NCI-H460 (cell line): ENCODE measurements at regions not wholly inside any gene's neighbourhood (a gene's known extent, or its start where the extent isn't known, plus 50 kb on each side); places are given as distances from the start of the nearest gene placed in this dataset.
"Not testable (repeated sequence)": the region's sequence is repeated elsewhere in the genome, so short reads cannot be mapped to it uniquely, and the experiment has no call there.

ENCODE experiments used
- DNase-seq: peaks from one replicate; pipeline ENCODE4 v3.0.0-alpha.2; 2016; ENCODE audit warnings: low read depth; ENCODE audit errors: extremely low read depth
- small RNA-seq, 2 experiments: library from RNA; depleted of rRNA; stranded (forward); fragments of <200 nt; gene quantifications; one replicate each; pipeline ENCODE3, GENCODE V24; 2014

DNA sequence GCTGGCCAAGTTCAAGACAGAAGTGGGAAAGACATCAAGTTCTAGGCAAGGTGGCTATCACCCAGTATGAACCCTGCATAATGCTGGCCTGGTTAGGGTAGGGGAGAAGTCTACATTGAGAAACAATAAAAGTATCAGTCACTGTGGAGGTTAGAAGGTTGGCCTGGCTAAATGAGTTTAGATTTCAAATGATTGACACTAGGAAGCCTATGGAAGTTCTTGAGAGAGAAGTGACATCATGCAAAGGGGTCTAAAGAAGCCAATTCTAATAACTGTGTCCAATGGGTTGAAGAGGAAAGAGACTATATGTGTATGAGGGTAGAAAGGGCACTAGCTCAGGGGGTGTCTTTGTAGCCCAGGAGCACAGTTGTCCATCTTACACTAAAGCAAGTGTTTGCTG lies 98.5 kb upstream of the MBIP start:
- DNase-seq = no peak

DNA sequence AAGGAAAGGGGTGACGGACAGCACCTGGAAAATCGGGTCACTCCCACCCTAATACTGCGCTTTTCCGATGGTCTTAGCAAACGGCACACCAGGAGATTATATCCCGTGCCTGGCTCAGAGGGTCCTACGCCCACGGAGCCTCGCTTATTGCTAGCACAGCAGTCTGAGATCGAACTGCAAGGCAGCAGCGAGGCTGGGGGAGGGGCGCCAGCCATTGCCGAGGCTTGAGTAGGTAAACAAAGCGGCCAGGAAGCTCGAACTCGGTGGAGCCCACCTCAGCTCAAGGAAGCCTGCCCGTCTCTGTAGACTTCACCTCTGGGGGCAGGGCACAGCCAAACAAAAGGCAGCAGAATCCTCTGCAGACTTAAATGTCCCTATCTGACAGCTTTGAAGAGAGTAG lies 91.5 kb upstream of the MBIP start:
- not testable (repeated sequence) for DNase-seq

DNA sequence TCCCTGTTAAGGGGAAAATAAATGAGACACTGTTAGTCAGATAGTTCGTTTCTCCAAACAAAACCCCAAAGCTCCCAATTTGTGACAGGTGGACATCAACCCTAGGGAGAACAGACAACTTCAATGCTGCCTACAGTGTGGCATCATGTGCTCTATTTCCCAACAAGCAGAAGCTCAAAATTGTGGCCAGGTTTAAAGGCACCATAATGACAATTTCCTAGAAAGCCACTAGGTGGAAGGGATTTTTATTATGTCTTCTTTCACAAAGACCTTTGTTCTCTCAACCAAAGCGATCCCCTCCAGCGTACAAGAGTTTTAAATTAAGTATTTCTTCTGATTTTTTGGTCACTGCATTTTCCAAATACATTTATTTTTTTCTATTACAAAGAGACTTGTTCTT lies 88.0 kb upstream of the MBIP start:
- DNase-seq = no peak

DNA sequence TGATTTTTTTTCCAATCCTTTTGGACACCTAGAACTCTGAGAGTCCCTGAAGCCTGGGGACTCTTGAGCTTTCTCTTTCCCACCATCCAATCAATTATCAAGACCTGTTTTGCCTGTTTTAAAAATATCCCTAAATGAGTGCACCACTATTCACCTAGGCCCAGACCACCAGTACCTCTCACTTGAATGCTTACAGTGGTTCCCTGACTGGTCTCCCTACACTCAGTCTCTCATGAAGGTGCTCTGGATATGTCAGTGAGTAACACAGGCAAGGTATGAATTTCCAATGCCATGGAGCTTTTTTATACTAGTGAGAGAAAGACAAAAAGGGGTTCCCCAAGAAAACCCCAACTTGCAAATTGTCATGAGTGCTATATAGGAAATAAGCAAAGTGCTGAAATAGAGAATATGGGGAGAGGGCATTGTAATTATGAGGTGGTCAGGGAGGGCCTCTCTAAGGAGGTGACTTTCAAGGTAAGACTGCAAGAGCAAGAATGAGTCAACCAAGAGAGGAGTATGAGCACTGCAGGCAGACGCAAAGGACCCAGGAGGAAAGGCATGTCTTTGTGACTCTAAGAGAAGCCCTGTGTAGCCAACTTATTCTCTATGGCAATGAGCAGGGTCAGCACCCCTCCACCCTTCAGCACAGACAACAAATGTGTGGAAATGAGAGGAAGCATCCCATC lies 85.3 kb upstream of the MBIP start:
- DNase-seq = no peak

DNA sequence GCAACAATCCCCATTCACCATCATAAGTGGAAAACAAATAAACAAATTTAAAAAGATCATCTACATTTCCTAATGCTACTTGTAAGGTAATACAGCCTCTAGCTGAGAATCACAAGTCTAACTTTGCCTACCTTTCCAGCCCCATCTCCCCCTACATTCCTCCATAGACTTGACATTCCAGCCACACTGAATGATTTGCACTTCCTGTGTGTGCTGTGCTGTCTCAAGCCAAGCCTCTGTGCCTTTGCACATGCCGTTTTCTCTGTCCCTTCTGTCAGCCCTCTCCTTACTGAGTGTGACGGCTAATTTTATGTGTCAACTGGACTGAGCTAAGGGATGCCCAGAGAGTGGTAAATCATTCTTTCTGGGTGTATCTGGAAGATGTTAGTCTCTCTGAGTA lies 82.4 kb upstream of the MBIP start:
- DNase-seq = no peak

DNA sequence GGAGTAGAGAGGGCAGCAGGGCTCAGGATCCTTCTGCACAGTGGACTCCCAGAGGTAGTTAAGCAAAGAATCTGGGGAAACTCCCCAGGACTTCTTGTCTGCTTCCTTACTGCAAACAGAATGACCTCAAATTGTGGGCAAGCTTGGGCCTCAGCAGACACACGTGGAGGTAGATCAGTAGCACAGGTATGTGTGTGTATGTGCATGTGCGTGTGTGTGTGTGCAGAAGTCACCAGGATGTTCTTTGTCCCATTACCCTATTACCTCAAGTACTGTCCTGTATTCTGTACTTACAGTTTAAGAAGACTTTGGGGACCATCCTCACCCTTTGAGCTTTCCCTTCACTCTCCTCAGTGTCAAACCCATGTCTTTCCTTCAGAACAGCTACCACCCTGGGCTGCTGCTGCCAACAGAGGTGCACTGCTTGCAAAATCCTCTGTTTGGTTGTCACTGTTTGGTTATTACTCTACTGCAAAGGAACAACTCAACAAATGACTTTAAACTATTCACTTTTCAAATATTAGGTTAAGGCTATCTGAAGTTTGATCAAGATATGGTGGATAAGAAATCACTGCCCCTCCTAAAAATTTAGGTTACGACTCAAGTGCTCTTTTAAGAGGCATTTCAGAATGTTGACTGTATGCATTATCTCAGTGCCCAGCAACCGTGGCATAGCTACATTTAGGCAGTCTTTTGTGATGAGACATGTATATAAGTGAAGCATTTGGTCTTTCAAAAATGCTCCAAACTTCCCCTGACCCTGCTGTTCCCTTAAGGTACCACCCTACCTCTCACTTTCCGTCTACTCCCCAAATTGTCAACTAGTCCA lies 78.2 kb upstream of the MBIP start:
- no peak for DNase-seq

DNA sequence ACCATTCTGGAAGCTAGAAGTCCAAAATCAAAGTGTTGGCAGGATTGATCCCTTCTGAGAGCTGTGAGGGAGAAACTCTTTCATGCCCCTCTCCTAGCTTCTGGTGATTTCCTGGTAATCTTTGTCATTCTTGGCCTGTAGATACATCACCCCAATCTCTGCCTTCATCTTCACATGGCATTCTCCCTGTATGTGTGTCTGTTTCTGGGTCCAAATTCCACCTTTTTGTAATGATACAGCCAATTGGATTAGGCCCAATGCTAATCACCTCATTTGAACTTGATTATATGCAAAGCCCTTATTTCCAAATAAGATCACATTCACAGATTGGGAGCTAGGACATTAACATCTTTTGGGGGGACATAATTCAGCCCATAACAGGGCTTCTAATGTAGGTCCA lies 76.9 kb upstream of the MBIP start:
- DNase-seq = no peak

DNA sequence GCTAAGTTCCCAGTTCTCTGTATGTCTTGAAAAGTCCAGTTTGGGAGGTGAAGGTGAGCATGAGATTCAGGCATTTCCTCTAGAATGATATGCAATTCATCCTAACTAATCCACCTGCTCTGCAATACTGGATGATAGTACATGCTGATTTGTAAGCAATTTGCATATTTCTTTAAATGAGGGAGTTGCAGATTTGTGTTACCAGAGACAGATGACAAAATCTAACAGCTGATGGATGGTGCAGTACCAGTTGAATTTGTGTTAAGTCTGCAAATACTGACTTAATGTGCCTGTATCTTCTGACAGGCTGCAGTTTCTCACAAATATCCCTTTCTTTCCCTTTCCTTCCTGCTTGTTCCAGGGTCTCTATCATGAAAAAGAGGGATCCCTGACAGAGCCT lies 76.4 kb upstream of the MBIP start:
- DNase-seq = no peak

DNA sequence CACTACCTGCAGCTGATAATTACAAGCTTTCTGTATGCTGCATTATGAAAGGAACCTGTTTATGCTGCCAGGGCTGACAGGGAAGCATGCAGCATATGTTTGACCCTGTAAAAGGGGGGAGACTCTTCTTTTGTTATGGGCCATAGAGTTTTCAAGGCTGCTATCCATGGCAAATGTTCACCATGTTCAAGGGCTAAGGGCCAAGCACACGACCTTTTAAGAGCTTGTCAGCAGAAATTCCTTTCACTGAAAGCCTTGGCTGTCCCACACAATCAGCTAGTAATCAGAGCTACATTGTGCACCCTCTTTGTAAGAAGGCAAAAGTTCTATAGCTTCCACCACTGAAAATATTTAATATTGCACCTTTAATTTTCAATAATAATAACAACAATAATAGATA lies 74.2 kb upstream of the MBIP start:
- DNase-seq = no peak

DNA sequence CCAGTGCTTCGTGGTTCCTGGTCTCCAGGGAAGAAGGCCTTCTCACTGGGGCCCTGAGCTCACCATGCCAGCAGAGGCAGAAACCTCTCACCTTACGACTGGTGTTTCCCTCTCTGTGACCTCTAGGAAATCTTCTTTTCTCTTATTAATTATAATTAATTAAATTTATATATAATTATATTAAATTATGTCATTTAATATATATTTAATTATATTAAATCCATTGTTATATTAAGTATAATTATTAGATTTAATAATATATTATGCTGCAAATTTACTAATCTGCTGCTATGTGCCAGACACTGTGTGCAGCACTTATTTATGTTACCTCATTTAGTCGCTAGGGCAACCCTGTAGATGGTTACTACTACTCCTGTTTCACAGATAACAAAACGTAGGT lies 70.3 kb upstream of the MBIP start:
- DNase-seq = no peak

DNA sequence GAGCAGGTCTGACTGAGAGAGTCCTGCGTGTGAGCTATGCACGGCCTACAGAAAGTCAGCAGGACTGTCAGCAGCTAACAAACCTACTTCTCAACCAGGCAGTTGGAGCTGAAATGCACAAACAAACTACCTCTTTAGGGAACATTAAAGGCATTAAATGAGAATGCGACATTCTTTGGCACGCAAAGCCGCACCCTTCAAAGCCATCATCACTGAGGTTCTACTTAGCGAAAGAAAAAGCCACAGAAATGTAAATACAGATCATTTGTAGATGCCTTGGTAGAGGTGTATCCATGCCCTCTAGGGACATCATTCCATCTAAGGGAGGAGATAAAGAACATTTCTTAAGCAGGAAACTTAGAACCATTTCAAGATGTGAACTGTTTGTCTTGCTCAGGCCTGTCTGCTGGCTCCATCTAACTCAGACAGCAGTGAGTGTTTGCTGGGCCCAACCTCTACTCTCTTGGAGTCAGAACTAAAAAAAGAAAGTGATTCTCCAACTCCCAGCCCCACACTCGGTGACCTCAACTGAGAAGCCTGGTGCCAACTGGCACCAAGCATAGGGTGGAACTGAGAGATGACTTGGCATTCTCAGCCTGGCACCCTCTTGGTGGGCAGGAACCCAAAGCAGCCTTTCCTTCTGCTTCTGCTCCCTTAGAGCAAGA lies 63.5 kb upstream of the MBIP start:
- no peak for DNase-seq

DNA sequence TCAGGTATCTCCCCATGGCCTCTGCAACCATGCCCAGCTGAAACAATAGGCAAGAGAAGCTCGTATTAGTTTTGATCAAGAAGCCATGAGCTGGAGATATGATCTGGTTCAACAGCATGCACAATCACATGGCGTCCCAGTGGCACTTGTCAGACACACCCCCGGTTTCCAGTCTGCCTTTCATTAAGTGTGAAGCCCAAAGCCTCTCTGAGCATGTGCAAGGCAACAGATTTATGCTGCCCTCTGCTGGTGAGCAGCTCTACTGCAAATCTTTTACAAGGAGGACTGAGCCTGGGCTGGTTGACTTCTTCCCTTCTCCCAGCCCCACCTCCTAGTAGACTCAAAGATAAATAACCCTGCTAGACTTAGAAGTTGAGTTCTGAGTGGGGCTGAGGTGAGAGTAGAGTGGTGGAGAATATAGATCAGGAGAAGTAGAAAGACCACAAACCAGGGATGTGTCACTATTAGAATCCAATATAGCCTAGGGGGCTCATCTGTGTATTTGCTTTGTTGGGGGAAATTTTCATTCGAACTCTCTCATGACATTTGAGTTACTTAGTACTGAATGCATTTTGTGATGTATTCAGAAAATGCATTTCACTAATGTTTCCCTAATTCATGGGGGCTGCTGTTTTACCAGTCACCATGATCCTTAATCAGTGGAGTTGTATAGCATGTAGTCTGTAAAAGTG lies 53.7 kb upstream of the MBIP start:
- peak; percentile 76 for DNase-seq

Small RNA genes lying in the stretch of these regions (small RNA-seq; reads per million reads assigned to genes)
- 0 reads per million in 2 experiments for gene RNU7-93P
